SK-N-SH (cell line): ENCODE measurements at regions not wholly inside any gene's neighbourhood (a gene's known extent, or its start where the extent isn't known, plus 50 kb on each side); places are given as distances from the start of the nearest gene placed in this dataset.

Experiments used
- CTCF ChIA-PET: fragments of 300-600, 350-600 bp; formaldehyde crosslinking; extraction: SDS; loops from one replicate; lab custom pipeline; 2021; lab: Yijun Ruan, JAX
- POLR2A ChIA-PET: fragments of 350-600 bp; sonication (Branson Sonifier 250); formaldehyde crosslinking; extraction: SDS; loops from one replicate; lab custom pipeline; 2020; ENCODE audit warnings: antibody characterized with exemption, inconsistent platforms; lab: Yijun Ruan, JAX
- DNase-seq: peaks from one replicate; pipeline ENCODE4 v3.0.0; 2012
- H2AFZ ChIP-seq: fragments of 200-600 bp; sonication (generic); 2 replicates; pipeline ENCODE4 v1.8.1; 2016; ENCODE audit warnings: antibody characterized with exemption, mild to moderate bottlenecking, low read depth
- H3F3A ChIP-seq: fragments of 200-600 bp; sonication (generic); replicated peaks from 2 replicates; pipeline ENCODE3; 2016; ENCODE audit warnings: antibody characterized with exemption, mild to moderate bottlenecking; ENCODE audit not compliant: insufficient read depth
- H3K27ac ChIP-seq, 2 experiments: fragments of 200-500 bp in 1 of 2; fragments of 200-600 bp in 1 of 2; sonication (Bioruptor generic) in 1 of 2; sonication (generic), shearing (Covaris generic) in 1 of 2; 2 replicates each; pipeline versions ENCODE4 v1.5.1 to v1.6.1; 2014 to 2016; ENCODE audit warnings: low read depth in 2 of 2, inconsistent platforms in 1 of 2, low read length in 1 of 2, mild to moderate bottlenecking in 1 of 2, mixed read lengths in 1 of 2
- H3K27me3 ChIP-seq: fragments of 200-600 bp; sonication (generic), shearing (Covaris generic); 2 replicates; pipeline ENCODE4 v1.6.1; 2016; ENCODE audit warnings: mixed run types; ENCODE audit not compliant: insufficient read depth
- H3K36me3 ChIP-seq, 2 experiments: fragments of 200-500 bp in 1 of 2; fragments of 200-600 bp in 1 of 2; sonication (Bioruptor generic) in 1 of 2; sonication (generic) in 1 of 2; replicated peaks in 1 of 2; 2 replicates each; pipeline versions ENCODE3 to v1.5.1; 2014 to 2016; ENCODE audit warnings: low read length in 1 of 2, mild to moderate bottlenecking in 1 of 2; ENCODE audit not compliant: insufficient read depth in 2 of 2, control insufficient read depth in 1 of 2
- H3K4me1 ChIP-seq, 2 experiments: fragments of 200-500 bp in 1 of 2; fragments of 200-600 bp in 1 of 2; sonication (Bioruptor generic) in 1 of 2; sonication (generic), shearing (Covaris generic) in 1 of 2; 2 replicates each; pipeline versions ENCODE4 v1.5.1 to v1.6.1; 2014 to 2016; ENCODE audit warnings: low read depth in 1 of 2, low read length in 1 of 2, mixed run types in 1 of 2; ENCODE audit not compliant: insufficient read depth in 2 of 2, control insufficient read depth in 1 of 2
- H3K4me2 ChIP-seq: fragments of 200-600 bp; sonication (generic), shearing (Covaris generic); 2 replicates; pipeline ENCODE4 v1.6.1; 2017; ENCODE audit warnings: mixed run types
- H3K4me3 ChIP-seq, 2 experiments: fragments of 200-500 bp in 1 of 2; fragments of 200-600 bp in 1 of 2; sonication (Bioruptor generic) in 1 of 2; sonication (generic), shearing (Covaris generic) in 1 of 2; 2 replicates each; pipeline versions ENCODE4 v1.5.1 to v1.8.1; 2014 to 2016; ENCODE audit warnings: low read depth in 2 of 2, inconsistent platforms in 1 of 2, low read length in 1 of 2, mild to moderate bottlenecking in 1 of 2, mixed read lengths in 1 of 2, moderate library complexity in 1 of 2
- H3K79me2 ChIP-seq: fragments of 200-600 bp; sonication (generic); 2 replicates; pipeline ENCODE4 v1.8.1; 2017; ENCODE audit warnings: mild to moderate bottlenecking; ENCODE audit not compliant: insufficient read depth
- H3K9ac ChIP-seq: fragments of 200-600 bp; sonication (generic); 2 replicates; pipeline ENCODE4 v1.6.1; 2017; ENCODE audit warnings: mixed run types
- H3K9me2 ChIP-seq: fragments of 200-600 bp; sonication (generic); 2 replicates; pipeline ENCODE4 v1.6.1; 2017; ENCODE audit warnings: mixed run types
- H3K9me3 ChIP-seq: fragments of 200-600 bp; sonication (generic); 2 replicates; pipeline ENCODE4 v1.6.1; 2017; ENCODE audit warnings: mixed run types, mild to moderate bottlenecking, moderate library complexity
- H4K20me1 ChIP-seq: fragments of 200-600 bp; sonication (generic); 2 replicates; pipeline ENCODE4 v1.6.1; 2017; ENCODE audit warnings: mild to moderate bottlenecking, mixed run types; ENCODE audit not compliant: insufficient read depth
- CTCF ChIP-seq: fragments of 200-600 bp; sonication (generic); IDR thresholded peaks from 2 replicates; pipeline ENCODE4 v1.6.1; 2017; ENCODE audit warnings: antibody characterized with exemption, mild to moderate bottlenecking, moderate library complexity
- ELF1 ChIP-seq: IDR thresholded peaks from 2 replicates; pipeline ENCODE4 v1.4.0; 2012
- EP300 ChIP-seq, 2 experiments: IDR thresholded peaks; 2 replicates each; pipeline versions ENCODE4 v1.4.0 to v1.6.1; 2012; ENCODE audit warnings: borderline replicate concordance in 1 of 2, low read depth in 1 of 2, low read length in 1 of 2
- FOSL2 ChIP-seq: IDR thresholded peaks from 2 replicates; pipeline ENCODE4 v1.4.0; 2012; ENCODE audit warnings: low read depth, mild to moderate bottlenecking, moderate library complexity, borderline replicate concordance
- FOXJ3 ChIP-seq: sonication (generic); formaldehyde crosslinking; IDR thresholded peaks from 2 replicates; pipeline ENCODE4 v1.5.1; 2020; ENCODE audit warnings: mild to moderate bottlenecking, missing genetic modification reagents
- FOXM1 ChIP-seq: IDR thresholded peaks from 2 replicates; pipeline ENCODE4 v1.4.0; 2012; ENCODE audit warnings: low read depth, mild to moderate bottlenecking
- GABPA ChIP-seq: IDR thresholded peaks from 2 replicates; pipeline ENCODE4 v1.4.0; 2012; ENCODE audit warnings: low read depth, mild to moderate bottlenecking
- GATA2 ChIP-seq: sonication (generic); formaldehyde crosslinking; IDR thresholded peaks from 2 replicates; pipeline ENCODE4 v1.5.0; 2020; ENCODE audit warnings: mild to moderate bottlenecking, missing genetic modification reagents
- IRF3 ChIP-seq: fragments of 150-350 bp; IDR thresholded peaks from 2 replicates; pipeline ENCODE4 v1.6.1; 2016; ENCODE audit warnings: mild to moderate bottlenecking, low read depth, low read length
- MAX ChIP-seq: IDR thresholded peaks from 2 replicates; pipeline ENCODE4 v1.4.0; 2012; ENCODE audit warnings: low read depth
- MEF2A ChIP-seq: IDR thresholded peaks from 2 replicates; pipeline ENCODE4 v1.4.0; 2012; ENCODE audit warnings: low read depth, borderline replicate concordance
- MXI1 ChIP-seq: IDR thresholded peaks from 2 replicates; pipeline ENCODE4 v1.6.1; 2012; ENCODE audit warnings: mild to moderate bottlenecking, low read depth, low read length, improper control_type of control experiment
- NRF1 ChIP-seq: IDR thresholded peaks from 2 replicates; pipeline ENCODE4 v1.6.1; 2012; ENCODE audit warnings: low read depth, mild to moderate bottlenecking, low read length
- POLR2AphosphoS5 ChIP-seq: IDR thresholded peaks from 2 replicates; pipeline ENCODE4 v1.6.1; 2012; ENCODE audit warnings: low read depth, low read length
- RAD21 ChIP-seq: IDR thresholded peaks from 2 replicates; pipeline ENCODE4 v1.6.1; 2012; ENCODE audit warnings: mild to moderate bottlenecking, low read length
- RCOR1 ChIP-seq: fragments of 150-350 bp; IDR thresholded peaks from 2 replicates; pipeline ENCODE4 v1.6.1; 2017; ENCODE audit warnings: antibody characterized with exemption, low read length
- SMC3 ChIP-seq: IDR thresholded peaks from 2 replicates; pipeline ENCODE4 v1.6.1; 2012; ENCODE audit warnings: low read depth, low read length, improper control_type of control experiment
- TCF12 ChIP-seq: IDR thresholded peaks from 2 replicates; pipeline ENCODE4 v1.4.0; 2012
- TEAD4 ChIP-seq: IDR thresholded peaks from 2 replicates; pipeline ENCODE4 v1.4.0; 2012; ENCODE audit warnings: mild to moderate bottlenecking, borderline replicate concordance; ENCODE audit not compliant: insufficient read depth
- USF1 ChIP-seq: IDR thresholded peaks from 2 replicates; pipeline ENCODE4 v1.4.0; 2012; ENCODE audit warnings: low read depth, borderline replicate concordance
- USF2 ChIP-seq: fragments of 150-350 bp; IDR thresholded peaks from 2 replicates; pipeline ENCODE4 v1.6.1; 2017; ENCODE audit warnings: antibody characterized with exemption, low read length, low read depth, borderline replicate concordance
- YY1 ChIP-seq: IDR thresholded peaks from 2 replicates; pipeline ENCODE4 v1.4.0; 2012; ENCODE audit warnings: low read depth, mild to moderate bottlenecking
- WGBS: methylation state at CpG from one replicate; pipeline ENCODE4 v1.1.6; 2017; ENCODE audit warnings: low lambda C conversion rate; 5-methylcytosine and 5-hydroxymethylcytosine counted together

GRCh38 chr3:24639061-24639460 is 144.4 kb upstream of the THRB start:
- H3K27ac ChIP-seq = no peak overlapping the region
- H3K4me1 ChIP-seq = no peaks in the 10 kb centered on the region
- TF ChIP-seq SMC3 (no peak), EP300 (IDR thresholded peaks at IDR 0.05; ENCODE audit: borderline replicate concordance in 1 of 2, low read depth in 1 of 2, low read length in 1 of 2) (no peak), CTCF (no peak), GATA2 (CRISPR knock-in tag) (no peak), USF1 (no peak), YY1 (no peak), MXI1 (no peak), FOXM1 (no peak), NRF1 (no peak), RCOR1 (no peak), FOXJ3 (CRISPR knock-in tag) (no peak), GABPA (no peak), MEF2A (no peak), POLR2AphosphoS5 (no peak), TCF12 (no peak), MAX (no peak)
- WGBS = 64% methylated on average over 1 of the region's 1 CpG
- ChIA-PET POLR2A (no interaction called here), CTCF (interaction anchor here (1.0 to 2.0 kb wide), 3 partner anchors 12 to 640 kb away, joined by 3 to 9 read pairs (median 8); no protein-coding TSS in a partner anchor)
- no peaks in the 10 kb centered on the region for H3K9me2 ChIP-seq
- H3K9me3 ChIP-seq = no peaks in the 10 kb centered on the region
- H3K4me2 ChIP-seq = no peak overlapping the region
- H3K27me3 ChIP-seq = no peaks in the 10 kb centered on the region
- no peaks in the 10 kb centered on the region for H3K79me2 ChIP-seq
- no peaks in the 10 kb centered on the region for H4K20me1 ChIP-seq
- no peak overlapping the region for H3K4me3 ChIP-seq
- no peaks in the 10 kb centered on the region for H3F3A ChIP-seq
- no peak overlapping the region for H2AFZ ChIP-seq
- no peak overlapping the region for H3K9ac ChIP-seq
- no peak for DNase-seq
- no peaks in the 10 kb centered on the region for H3K36me3 ChIP-seq

GRCh38 chr3:24639481-24640329 is 145.1 kb upstream of the THRB start:
- no peak overlapping the region for H3K27ac ChIP-seq
- no peaks in the 10 kb centered on the region for H3K4me1 ChIP-seq
- H3F3A ChIP-seq = no peaks in the 10 kb centered on the region
- H3K79me2 ChIP-seq = no peaks in the 10 kb centered on the region
- no peak overlapping the region for H3K9ac ChIP-seq
- H2AFZ ChIP-seq = no peak overlapping the region
- no peaks in the 10 kb centered on the region for H3K27me3 ChIP-seq
- no peaks in the 10 kb centered on the region for H3K9me2 ChIP-seq
- H4K20me1 ChIP-seq = no peaks in the 10 kb centered on the region
- H3K4me3 ChIP-seq = no peak overlapping the region
- DNase-seq = no peak
- H3K4me2 ChIP-seq = no peak overlapping the region
- WGBS = 65% methylated on average over 4 of the region's 4 CpGs
- ChIA-PET CTCF (interaction anchor here (1.0 to 2.0 kb wide), 3 partner anchors 12 to 640 kb away, joined by 3 to 9 read pairs (median 8); no protein-coding TSS in a partner anchor), POLR2A (no interaction called here)
- no peaks in the 10 kb centered on the region for H3K36me3 ChIP-seq
- no peaks in the 10 kb centered on the region for H3K9me3 ChIP-seq
- no peak for TF ChIP-seq FOSL2
- TF ChIP-seq TEAD4 = no peak
- no peak for TF ChIP-seq ELF1
- TF ChIP-seq RAD21 = no peak
- TF ChIP-seq USF1 = no peak
- no peak for TF ChIP-seq FOXJ3 (CRISPR knock-in tag)
- no peak for TF ChIP-seq MAX
- no peak for TF ChIP-seq TCF12
- TF ChIP-seq USF2 = no peak
- TF ChIP-seq GABPA = no peak
- TF ChIP-seq IRF3 = no peak
- TF ChIP-seq NRF1 = no peak
